ENCODE measurements at regions not wholly inside any gene's neighbourhood (a gene's known extent, or its start where the extent isn't known, plus 50 kb on each side); places are given as distances from the start of the nearest gene placed in this dataset.
"Not testable (repeated sequence)": the region's sequence is repeated elsewhere in the genome, so short reads cannot be mapped to it uniquely, and the experiment has no call there.

DNA sequence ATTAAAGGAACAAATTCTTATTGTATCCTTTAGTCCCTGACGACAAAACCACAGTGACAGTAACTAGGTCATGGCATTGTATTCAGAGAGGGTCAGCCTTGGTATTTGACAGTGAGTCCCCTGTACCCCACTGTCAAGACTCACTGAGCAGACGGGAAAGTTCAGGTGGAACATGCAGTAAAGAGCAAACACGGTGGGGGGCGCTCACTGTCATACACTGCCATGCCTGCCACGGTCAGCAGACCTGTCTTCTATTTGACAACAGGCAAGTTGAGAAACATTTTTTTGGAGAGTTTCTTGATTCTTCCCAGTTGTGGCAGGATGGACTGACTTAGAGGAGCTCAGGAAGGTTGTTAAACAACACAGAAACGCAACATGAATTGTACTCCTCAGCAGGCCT lies 681.6 kb downstream of the KCNJ18 start:
- Histone ChIP-seq H3K36me3 (replicated peaks in 1 of 2) (no peaks in the 10 kb centered on the region), H3K27me3 (no peaks in the 10 kb centered on the region), H3K4me3 (no peak overlapping the region), H3K27ac (no peak overlapping the region), H3K9me3 (replicated peaks in 1 of 3) (no peaks in the 10 kb centered on the region), H3K4me1 (replicated peaks in 1 of 2) (no peaks in the 10 kb centered on the region)
- 40 to 50% (median 46%) methylated on average over 6 of the region's 6 CpGs for WGBS, 4 donors
- intact Hi-C loops (cut with DNase I) = no loop called here
- TF ChIP-seq, protein P1, sequence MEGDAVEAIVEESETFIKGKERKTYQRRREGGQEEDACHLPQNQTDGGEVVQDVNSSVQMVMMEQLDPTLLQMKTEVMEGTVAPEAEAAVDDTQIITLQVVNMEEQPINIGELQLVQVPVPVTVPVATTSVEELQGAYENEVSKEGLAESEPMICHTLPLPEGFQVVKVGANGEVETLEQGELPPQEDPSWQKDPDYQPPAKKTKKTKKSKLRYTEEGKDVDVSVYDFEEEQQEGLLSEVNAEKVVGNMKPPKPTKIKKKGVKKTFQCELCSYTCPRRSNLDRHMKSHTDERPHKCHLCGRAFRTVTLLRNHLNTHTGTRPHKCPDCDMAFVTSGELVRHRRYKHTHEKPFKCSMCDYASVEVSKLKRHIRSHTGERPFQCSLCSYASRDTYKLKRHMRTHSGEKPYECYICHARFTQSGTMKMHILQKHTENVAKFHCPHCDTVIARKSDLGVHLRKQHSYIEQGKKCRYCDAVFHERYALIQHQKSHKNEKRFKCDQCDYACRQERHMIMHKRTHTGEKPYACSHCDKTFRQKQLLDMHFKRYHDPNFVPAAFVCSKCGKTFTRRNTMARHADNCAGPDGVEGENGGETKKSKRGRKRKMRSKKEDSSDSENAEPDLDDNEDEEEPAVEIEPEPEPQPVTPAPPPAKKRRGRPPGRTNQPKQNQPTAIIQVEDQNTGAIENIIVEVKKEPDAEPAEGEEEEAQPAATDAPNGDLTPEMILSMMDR (IDR thresholded peaks at IDR 0.05) = no peak
- TF ChIP-seq POLR2A (IDR thresholded peaks at IDR 0.05) = no peak
- no peak for DNase-seq

DNA sequence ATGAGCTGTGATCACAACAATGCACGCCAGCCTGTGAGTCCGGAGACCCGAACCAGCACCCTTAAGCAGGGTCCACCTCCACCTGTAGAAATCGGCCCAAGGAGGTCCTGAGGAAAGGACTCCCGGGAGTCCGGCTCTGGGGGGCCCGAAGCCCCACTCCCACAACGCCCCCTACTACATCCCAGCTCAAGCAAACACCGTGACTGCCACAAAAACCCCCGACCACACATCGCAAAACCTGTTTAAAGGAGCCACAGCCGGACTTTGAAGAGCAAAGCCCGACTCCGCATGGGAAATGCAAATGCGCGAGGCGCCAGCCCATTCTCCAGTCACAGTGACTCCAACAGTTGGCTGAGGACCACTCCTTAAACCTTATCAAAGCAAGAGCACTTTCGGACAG lies 682.4 kb downstream of the KCNJ18 start:
- WGBS, 4 donors = 75 to 86% (median 78%) methylated on average over 17 to 18 of the region's 18 CpGs
- DNase-seq = no peak
- intact Hi-C loops (cut with DNase I) = no loop called here

DNA sequence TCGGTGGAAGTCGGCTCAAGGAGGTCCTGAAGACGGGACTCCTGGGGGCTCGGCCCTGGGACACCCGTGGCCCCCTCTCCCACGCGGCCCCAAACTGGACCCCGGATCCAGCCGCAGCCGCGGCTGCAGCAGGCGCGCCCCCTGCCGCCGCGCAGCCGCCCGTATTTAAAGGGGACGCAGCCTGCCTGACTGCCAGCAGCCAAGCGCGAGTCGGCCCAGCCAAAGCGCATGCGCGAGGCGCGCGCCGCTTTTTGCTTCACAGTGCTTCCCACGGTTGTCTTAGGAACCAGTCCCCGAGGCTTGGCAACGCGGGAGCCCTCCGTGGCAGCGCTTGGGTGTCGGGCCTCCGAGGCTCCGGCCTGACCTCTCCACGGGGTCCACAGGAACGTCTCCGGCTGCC lies 684.4 kb downstream of the KCNJ18 start:
- H3K4me1 ChIP-seq (replicated peaks in 1 of 2); H3K36me3 ChIP-seq (replicated peaks in 1 of 2); H3K9me3 ChIP-seq (replicated peaks in 1 of 3); H3K27me3 ChIP-seq; H3K27ac ChIP-seq; H3K4me3 ChIP-seq; intact Hi-C loops (cut with DNase I); DNase-seq: not testable (repeated sequence)
- 40 to 79% (median 63%) methylated on average over 19 to 22 of the region's 41 CpGs; no CpG with 5 or more reads in 1 of the 4 donors for WGBS, 4 donors

More for the DNA sequence above, 682.4 kb downstream of the KCNJ18 start:
- no peak overlapping the region for H3K27ac ChIP-seq
- no peaks in the 10 kb centered on the region for H3K4me1 ChIP-seq (replicated peaks in 1 of 2)
- no peaks in the 10 kb centered on the region for H3K9me3 ChIP-seq (replicated peaks in 1 of 3)
- no peaks in the 10 kb centered on the region for H3K36me3 ChIP-seq (replicated peaks in 1 of 2)
- no peak overlapping the region for H3K4me3 ChIP-seq
- H3K27me3 ChIP-seq = no peaks in the 10 kb centered on the region
- no peak for TF ChIP-seq POLR2A (IDR thresholded peaks at IDR 0.05)
- TF ChIP-seq, protein P1 (IDR thresholded peaks at IDR 0.05) = no peak

DNA sequence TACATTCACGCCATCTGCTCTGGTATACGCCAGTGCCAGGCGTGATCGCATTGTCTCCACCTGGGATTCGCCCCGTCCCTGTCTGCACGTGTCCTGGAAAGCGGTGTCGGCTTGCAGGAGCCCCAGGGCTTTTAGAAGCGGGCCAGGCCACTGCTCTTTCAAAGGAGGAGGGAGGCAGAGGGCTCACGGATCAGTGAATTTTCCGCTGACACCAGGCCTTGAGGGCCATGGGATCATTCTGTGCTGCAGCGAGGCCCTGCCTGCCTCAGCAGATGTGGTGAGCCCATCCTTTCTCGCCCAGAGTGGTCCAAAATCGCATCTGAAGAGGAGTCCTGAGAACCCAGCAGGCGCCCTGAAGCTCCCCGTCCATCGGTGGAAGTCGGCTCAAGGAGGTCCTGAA lies 686.4 kb downstream of the KCNJ18 start:
- H3K4me3 ChIP-seq; H3K4me1 ChIP-seq (replicated peaks in 1 of 2); intact Hi-C loops (cut with DNase I); H3K9me3 ChIP-seq (replicated peaks in 1 of 3); DNase-seq; H3K27ac ChIP-seq; H3K27me3 ChIP-seq; H3K36me3 ChIP-seq (replicated peaks in 1 of 2): not testable (repeated sequence)
- WGBS, 4 donors = 40 to 72% methylated on average over 1 to 9 of the region's 19 CpGs; no CpG with 5 or more reads in 2 of the 4 donors

DNA sequence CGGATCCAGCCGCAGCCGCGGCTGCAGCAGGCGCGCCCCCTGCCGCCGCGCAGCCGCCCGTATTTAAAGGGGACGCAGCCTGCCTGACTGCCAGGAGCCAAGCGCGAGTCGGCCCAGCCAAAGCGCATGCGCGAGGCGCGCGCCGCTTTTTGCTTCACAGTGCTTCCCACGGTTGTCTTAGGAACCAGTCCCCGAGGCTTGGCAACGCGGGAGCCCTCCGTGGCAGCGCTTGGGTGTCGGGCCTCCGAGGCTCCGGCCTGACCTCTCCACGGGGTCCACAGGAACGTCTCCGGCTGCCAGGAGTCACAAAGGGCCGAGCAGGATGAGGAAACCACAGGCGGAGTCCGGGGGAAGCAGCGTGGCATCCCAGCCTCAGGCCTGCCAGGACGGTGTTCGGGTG lies 689.3 kb downstream of the KCNJ18 start:
- H3K4me3 ChIP-seq; H3K27me3 ChIP-seq; H3K27ac ChIP-seq; intact Hi-C loops (cut with DNase I); DNase-seq; H3K9me3 ChIP-seq (replicated peaks in 1 of 3); H3K36me3 ChIP-seq (replicated peaks in 1 of 2); H3K4me1 ChIP-seq (replicated peaks in 1 of 2): not testable (repeated sequence)
- WGBS, 4 donors = 53% methylated on average over 6 of the region's 40 CpGs; no CpG with 5 or more reads in 3 of the 4 donors

DNA sequence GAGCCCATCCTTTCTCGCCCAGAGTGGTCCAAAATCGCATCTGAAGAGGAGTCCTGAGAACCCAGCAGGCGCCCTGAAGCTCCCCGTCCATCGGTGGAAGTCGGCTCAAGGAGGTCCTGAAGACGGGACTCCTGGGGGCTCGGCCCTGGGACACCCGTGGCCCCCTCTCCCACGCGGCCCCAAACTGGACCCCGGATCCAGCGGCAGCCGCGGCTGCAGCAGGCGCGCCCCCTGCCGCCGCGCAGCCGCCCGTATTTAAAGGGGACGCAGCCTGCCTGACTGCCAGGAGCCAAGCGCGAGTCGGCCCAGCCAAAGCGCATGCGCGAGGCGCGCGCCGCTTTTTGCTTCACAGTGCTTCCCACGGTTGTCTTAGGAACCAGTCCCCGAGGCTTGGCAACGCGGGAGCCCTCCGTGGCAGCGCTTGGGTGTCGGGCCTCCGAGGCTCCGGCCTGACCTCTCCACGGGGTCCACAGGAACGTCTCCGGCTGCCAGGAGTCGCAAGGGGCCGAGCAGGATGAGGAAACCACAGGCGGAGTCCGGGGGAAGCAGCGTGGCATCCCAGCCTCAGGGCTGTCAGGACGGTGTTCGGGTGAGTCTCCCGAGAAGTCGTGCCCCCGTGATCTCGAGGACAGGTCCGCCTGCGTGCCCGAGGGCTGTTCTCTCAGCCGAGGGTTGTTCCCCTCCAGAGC lies 691.6 kb downstream of the KCNJ18 start:
- 77 to 84% methylated on average over 25 to 41 of the region's 60 CpGs; no CpG with 5 or more reads in 2 of the 4 donors for WGBS, 4 donors

DNA sequence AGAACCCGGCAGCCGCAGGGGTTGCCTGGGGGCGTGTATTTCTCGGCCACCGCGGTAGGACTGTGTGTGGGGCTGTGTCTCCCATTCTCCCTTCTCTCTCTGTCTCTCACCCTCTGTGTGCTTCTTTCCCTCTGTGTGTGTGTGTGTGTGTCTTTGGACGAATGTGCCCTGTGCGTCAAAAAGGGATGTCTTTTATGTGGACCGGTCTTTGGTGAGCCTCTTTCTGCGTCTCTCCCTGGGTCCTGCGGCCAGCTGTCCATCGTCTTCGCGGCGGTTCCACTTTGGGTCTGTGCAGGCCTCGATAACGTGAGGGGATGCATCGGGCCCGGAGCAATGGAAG lies 692.1 kb downstream of the KCNJ18 start:
- 51 to 81% (median 75%) methylated on average over 2 to 15 of the region's 19 CpGs; no CpG with 5 or more reads in 1 of the 4 donors for WGBS, 4 donors
- H3K27me3 ChIP-seq; H3K4me3 ChIP-seq; DNase-seq; H3K9me3 ChIP-seq (replicated peaks in 1 of 3); H3K36me3 ChIP-seq (replicated peaks in 1 of 2); H3K4me1 ChIP-seq (replicated peaks in 1 of 2); intact Hi-C loops (cut with DNase I); H3K27ac ChIP-seq: not testable (repeated sequence)

More for the DNA sequence above, 691.6 kb downstream of the KCNJ18 start:
- H3K27ac ChIP-seq; H3K27me3 ChIP-seq; H3K36me3 ChIP-seq (replicated peaks in 1 of 2); H3K4me1 ChIP-seq (replicated peaks in 1 of 2); intact Hi-C loops (cut with DNase I); DNase-seq; H3K9me3 ChIP-seq (replicated peaks in 1 of 3); H3K4me3 ChIP-seq: not testable (repeated sequence)

DNA sequence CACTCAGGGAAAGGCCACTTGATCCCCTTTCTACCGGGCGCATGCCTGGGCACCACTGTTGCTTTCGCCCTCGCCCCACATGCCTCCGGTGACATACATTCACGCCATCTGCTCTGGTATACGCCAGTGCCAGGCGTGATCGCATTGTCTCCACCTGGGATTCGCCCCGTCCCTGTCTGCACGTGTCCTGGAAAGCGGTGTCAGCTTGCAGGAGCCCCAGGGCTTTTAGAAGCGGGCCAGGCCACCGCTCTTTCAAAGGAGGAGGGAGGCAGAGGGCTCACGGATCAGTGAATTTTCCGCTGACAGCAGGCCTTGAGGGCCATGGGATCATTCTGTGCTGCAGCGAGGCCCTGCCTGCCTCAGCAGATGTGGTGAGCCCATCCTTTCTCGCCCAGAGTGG lies 706.1 kb downstream of the KCNJ18 start:
- H3K4me1 ChIP-seq (replicated peaks in 1 of 2); DNase-seq; H3K36me3 ChIP-seq (replicated peaks in 1 of 2); intact Hi-C loops (cut with DNase I); H3K27ac ChIP-seq; H3K9me3 ChIP-seq (replicated peaks in 1 of 3); H3K27me3 ChIP-seq; H3K4me3 ChIP-seq: not testable (repeated sequence)
- WGBS, 4 donors = 76 to 89% (median 81%) methylated on average over 5 to 6 of the region's 19 CpGs; no CpG with 5 or more reads in 1 of the 4 donors

DNA sequence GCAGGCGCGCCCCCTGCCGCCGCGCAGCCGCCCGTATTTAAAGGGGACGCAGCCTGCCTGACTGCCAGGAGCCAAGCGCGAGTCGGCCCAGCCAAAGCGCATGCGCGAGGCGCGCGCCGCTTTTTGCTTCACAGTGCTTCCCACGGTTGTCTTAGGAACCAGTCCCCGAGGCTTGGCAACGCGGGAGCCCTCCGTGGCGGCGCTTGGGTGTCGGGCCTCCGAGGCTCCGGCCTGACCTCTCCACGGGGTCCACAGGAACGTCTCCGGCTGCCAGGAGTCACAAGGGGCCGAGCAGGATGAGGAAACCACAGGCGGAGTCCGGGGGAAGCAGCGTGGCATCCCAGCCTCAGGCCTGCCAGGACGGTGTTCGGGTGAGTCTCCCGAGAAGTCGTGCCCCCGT lies 706.7 kb downstream of the KCNJ18 start:
- H3K36me3 ChIP-seq (replicated peaks in 1 of 2); H3K27ac ChIP-seq; H3K9me3 ChIP-seq (replicated peaks in 1 of 3); H3K27me3 ChIP-seq; H3K4me1 ChIP-seq (replicated peaks in 1 of 2); intact Hi-C loops (cut with DNase I); DNase-seq; H3K4me3 ChIP-seq: not testable (repeated sequence)
- no CpG with 5 or more reads among the region's 40 CpGs for WGBS, 4 donors

Data from adrenal gland (tissue), 9 donors.